ENCODE measurements at regions not wholly inside any gene's neighbourhood (a gene's known extent, or its start where the extent isn't known, plus 50 kb on each side); places are given as distances from the start of the nearest gene placed in this dataset.

DNA sequence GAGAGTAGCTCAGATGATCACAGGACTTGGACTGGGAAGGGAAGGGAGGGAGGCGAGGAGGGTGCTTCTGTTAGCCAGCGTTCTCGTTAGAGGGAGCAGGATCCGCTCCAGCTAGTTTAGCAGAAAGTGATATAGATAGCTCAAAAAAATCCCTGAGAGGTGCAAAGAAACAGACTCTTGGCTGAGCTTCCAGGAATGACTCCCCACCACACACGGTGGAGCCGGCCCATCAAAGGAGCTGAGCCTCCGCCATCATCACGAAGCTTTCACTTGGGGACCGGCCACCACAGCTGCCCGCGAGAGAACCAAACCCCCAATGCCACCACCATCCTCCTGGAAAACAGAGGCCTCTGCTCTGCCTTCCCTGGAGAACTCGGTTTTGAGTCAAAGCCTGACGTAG lies 124.6 kb upstream of the BCL2L14 start:
- no peak for DNase-seq (ENCODE audit: low read depth)

- DNase-seq (ENCODE audit: low read depth) = no peak
Observed at GRCh38 chr12:11947213-11947612, 123.5 kb upstream of the BCL2L14 start.

DNA sequence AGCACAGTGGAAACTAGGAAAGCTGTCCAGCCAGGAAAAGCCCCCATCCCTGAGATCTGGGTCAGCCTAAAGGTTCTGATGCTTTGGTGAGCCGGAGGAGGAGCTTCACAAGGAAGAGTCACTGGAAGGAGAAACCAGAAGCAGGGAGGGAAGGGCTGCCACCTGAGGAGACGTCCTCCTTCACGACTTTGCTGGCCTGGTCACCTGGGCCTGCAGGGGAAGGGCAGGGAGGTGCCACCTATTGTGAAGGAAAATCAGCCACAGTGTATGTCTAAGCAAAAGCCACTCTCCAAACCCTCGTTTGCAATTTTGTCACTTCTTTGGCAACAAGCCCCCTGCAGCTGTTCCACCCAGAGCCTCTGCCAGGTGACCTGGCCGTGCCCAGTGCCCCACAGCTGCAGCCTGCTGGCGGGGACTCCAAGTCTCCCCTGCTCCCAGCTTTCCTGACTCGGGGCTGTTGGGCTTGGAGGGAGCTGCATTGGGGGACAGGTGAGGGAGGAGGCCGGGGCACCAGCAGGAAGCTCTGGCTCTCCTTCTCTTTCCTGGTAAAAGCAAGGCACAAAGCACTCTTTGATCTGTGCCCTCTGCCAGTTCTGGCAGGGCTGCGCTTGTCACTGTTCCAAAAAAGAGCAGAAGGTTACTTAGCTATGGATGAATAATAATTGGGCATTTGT lies 120.9 kb upstream of the BCL2L14 start:
- no peak for DNase-seq (ENCODE audit: low read depth)

DNA sequence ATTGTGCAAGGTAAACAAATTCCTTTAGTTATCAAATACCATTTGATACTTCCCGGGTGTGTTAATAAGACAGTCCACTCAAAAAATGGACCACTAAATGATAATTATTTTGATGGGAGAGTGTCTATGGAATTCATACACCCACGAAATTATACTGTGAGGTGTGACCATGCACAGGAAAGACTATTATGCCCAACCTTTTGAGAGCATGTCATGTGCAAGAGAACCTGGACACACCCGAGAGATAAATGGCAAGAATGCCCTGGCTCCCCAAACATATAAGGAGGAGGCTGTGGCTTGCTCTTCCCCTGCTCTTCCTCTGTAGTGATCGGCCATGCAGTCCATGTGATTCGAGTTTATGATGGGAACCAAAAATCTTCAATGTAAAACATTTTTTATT lies 119.5 kb upstream of the BCL2L14 start:
- DNase-seq (ENCODE audit: low read depth) = no peak

GRCh38 chr12:11953523-11953922 lies 117.2 kb upstream of the BCL2L14 start:
- no peak for DNase-seq (ENCODE audit: low read depth)

DNA sequence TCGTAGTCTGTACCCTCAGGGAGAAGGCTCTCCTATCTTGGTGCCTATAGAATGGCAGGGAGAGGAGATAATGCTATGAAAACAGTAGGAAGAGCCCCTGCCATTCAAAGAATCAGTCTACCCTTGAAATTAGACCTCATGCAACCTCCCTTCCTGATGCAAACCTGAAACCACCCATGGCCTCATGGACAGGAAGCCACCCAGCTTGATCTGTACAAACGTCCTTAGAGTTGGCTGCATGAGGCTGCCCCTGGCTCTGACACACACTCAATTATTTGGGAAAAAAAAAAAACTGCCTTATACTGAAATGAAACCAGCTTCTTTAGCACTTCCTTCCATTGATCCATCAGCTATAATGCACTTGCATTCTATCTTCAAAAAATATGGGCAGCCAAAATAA lies 116.6 kb upstream of the BCL2L14 start:
- no peak for DNase-seq (ENCODE audit: low read depth)

DNA sequence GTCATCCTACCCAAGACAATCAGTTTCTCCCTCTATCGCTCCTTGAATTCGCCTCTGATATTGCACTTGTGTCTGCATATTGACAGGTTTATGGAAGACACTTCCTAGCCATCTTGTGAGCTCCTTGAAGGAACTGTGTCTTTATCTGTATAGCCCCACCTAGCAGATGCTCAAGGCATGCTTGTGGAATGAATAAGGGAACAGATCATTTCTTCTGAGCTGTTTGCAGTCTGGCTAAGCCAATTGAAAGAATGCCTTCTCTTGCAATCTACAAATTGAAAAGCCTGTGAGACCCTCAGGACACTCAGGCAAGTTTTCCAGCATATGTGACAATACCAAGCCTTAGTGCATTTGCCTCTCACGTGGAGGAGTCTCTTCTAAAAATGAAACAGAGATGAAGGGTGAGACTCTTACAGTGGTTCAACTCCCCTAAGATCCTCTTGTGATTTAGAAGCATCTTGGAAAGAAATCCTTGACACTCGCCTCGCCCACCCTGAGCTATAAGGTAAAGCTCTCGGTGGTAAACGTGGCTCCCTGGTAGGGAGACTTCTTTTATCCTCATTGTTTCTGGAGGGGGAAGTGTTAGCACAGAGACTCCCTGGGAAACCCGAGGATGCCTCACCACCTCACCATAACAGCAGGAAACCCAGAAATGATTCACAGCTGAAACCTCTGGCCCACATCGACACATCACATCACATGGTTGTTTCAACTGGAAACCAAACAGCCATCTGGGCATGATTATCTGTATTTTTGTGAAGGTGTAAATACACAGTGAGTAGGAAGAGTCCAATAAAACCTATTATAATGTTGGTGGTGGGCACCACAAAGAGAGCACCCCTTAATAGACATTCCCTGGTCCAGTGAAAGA lies 112.3 kb upstream of the BCL2L14 start:
- peak; percentile 93 for DNase-seq (ENCODE audit: low read depth)

GRCh38 chr12:11959117-11959823 lies 111.5 kb upstream of the BCL2L14 start:
- no peak for DNase-seq (ENCODE audit: low read depth)

DNA sequence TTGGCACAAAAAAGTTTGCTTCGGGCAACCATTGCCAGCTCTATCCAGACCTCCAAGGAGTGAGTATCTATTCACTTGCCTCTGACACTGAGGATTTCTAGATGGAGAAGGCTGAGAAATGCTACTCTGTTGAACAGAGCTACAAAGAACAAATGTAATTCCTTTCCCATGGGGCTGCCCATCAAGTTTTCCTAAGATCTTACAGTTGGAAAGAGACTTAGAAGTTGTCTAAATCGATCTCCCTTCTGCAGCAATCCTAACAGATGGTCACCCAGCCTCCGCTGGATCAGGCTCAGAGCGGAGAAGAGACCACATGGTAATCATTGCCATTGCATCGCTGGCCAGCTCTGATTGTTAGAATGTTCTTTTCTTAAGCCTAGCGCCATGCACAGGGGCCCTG lies 110.1 kb upstream of the BCL2L14 start:
- no peak for DNase-seq (ENCODE audit: low read depth)

DNA sequence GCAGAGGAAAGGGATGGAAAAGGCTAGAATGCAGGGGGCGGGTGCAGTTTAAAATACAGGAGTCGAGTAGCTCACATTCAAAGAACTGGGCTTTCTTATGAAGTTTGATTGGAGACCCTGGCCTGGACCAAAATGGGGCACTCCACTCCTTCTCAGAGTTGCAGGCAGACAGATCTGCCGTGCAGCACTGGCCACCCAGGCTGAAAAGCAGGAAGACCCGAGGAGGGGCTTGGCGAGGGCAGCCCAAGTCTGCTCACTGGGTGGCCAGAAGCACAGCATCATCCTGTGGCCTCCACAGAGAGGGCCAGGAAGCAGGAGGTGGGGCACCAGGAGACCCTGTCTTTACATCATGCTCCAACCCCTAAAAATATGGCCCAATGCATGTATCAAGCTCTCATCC lies 109.1 kb upstream of the BCL2L14 start:
- DNase-seq (ENCODE audit: low read depth) = no peak

DNA sequence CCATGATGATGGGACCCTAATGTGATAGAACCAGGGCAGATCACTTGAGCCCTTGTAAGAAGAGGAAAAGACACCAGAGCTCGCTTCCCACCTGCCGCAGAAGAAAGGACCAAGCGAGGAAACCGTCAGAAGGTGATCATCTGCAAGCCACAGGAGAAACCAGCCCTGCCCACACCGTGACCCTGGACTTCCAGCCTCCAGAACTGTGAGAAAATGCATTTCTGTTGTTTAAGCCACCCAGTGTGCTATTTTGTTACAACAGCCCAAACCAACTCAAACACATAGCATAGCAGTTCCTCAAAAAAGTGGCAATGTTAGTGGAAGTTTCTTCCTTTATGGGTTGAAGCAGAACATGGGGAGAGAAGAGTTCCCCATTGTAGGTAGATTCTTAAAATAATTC lies 107.9 kb upstream of the BCL2L14 start:
- DNase-seq (ENCODE audit: low read depth) = no peak

GRCh38 chr12:11963841-11964471 lies 106.8 kb upstream of the BCL2L14 start:
- DNase-seq (ENCODE audit: low read depth) = no peak

DNA sequence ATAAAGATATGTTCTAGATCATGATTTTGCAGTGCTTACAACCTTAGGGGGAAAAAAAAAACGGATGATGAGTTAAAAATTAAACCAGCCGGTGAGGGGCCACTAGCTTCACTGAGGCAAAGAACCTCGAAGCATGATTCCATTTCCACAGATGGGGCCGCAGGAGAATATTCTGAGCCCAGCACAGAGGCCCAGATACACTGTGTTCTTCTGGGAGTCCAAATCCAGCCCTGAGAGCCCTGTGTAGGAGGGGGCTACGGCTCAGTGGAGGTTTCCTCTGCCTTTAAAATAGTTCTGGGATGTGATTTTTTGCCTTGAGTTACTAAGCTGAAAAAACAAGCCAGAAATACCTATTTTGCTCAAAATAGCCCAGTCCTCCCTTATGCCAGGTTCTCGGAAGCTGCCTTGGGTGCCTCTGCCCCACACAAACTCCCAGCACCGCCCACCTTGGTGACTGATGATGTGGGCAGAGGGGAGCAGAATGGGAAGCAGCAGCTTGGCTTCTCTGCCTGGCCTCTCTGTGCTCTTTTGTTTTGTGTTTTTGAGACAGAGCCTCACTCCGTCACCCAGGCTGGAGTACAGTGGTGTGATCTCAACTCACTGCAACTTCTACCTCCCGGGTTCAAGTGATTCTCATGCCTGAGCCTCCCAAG lies 105.4 kb upstream of the BCL2L14 start:
- no peak for DNase-seq (ENCODE audit: low read depth)

GRCh38 chr12:11967376-11968047 lies 103.2 kb upstream of the BCL2L14 start:
- DNase-seq (ENCODE audit: low read depth) = no peak

DNA sequence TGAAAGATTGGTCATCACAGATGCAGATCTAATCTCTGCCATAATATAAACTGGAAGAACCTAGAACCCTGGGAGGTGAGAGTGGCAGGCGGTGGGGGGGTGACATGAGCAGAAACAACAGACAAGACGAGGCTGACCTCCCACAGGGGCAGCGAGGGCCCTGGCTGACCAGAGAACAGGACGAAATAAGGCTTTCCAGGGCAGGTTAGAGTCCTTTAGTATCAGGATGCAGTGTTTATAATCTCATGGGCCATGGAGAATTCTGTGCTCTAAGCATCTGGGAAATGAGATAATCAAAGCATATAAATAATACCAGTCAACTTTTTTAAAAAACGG lies 102.7 kb upstream of the BCL2L14 start:
- no peak for DNase-seq (ENCODE audit: low read depth)

DNA sequence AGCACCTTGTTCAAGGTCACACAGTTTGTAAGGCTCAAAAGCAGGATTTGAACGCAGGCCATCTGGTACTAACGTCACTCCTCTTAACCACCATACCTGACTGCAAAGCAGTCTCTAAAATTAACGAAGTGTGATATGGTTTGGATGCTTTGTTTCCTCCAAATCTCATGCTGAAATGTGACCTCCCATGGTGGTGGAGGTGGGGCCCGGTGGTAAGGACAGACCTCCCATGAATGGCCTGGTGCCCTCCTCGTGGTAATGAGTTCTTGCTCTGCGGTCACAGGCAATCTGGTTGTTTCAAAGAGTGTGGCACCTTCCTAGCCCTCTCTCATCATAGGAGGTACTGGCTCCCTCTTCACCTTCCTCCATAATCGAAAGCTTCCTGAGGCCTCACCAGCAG lies 102.2 kb upstream of the BCL2L14 start:
- DNase-seq (ENCODE audit: low read depth) = no peak

DNA sequence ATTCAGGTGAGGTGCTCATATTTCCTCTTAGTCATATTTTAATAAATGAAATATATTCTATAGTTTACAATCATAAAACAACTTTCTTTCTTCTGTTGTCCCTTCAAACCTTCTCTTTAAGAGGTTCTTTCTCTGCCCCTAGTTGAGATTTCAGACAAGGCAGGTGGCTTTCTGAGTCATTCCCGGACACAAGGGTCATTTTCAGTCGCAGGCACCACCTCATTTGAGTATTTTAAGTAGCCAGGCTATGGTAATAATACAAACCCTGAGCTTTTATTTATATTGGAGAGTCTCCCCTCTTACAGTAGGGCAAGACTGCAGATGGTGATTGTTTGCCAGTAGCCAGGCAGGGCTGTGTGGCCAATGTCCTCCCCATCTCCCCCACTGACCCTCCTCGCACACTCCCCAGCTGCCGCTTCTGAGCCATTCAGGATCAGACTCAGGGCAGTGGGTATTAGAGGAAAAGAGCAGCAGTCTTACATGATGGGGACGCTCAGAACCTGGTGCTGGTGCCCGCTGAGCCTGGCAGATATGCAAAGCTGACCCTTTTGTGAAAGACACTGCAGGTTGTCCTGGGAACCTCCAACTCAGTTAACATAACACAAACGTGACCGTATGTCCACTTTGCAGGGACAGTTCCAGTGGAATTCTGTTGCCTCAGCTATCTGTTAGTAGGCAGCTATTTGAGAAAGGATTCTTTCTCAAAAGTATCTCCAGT lies 101.1 kb upstream of the BCL2L14 start:
- DNase-seq (ENCODE audit: low read depth) = no peak

DNA sequence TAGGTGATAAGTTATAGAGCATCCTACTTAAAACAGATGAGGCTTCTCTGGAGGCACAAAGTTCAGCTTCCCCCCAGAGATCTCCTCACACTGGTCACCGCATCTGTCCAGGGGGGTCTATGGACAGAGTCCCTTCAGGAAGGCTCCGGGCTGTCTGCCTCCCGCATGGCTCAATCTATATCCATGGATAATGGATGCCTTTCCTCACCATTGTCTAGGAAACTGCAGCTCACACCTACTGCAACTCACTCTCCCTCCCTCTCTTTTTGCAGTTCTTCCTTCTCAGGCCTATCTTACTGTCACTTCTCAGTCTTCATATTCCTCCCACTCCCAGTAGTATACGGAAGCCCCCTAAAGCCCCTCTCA lies 100.6 kb upstream of the BCL2L14 start:
- no peak for DNase-seq (ENCODE audit: low read depth)

- DNase-seq (ENCODE audit: low read depth) = no peak
Observed at GRCh38 chr12:11973396-11973795, 97.3 kb upstream of the BCL2L14 start.

DNA sequence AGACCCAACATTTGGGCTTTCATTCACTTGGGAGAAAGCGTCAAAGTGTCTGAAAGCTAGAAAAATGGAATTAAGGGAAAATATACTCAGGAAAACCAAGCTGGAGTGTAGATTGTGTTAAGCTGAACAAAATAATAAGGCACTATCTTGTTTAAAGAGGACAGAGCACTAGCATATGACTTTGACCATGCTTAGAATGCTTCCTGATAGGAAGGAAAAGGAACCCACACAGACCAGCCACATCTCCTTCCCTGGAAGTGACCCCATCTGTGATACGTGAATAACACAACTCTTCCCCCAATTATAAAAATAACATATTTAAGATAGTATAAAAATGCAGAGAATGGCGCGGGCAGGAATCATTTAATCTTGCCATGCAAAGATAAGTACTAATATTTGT lies 94.7 kb upstream of the BCL2L14 start:
- no peak for DNase-seq (ENCODE audit: low read depth)
